ENCODE measurements at regions not wholly inside any gene's neighbourhood (a gene's known extent, or its start where the extent isn't known, plus 50 kb on each side); places are given as distances from the start of the nearest gene placed in this dataset.

GRCh38 chr6:163764565-163764964 is 350.0 kb downstream of the QKI start:
- peaks cover 13% of the 10 kb centered on the region for H3K27me3 Mint-ChIP-seq (ENCODE audit: insufficient read depth, unreplicated experiment)
- TF ChIP-seq CTCF (IDR thresholded peaks at IDR 0.05; ENCODE audit: insufficient read depth in 1 of 2, low read depth in 1 of 2, low read length in 1 of 2, severe bottlenecking in 1 of 2, unreplicated experiment in 1 of 2), result no peak
- POLR2A ChIA-PET, result no interaction called here
- H3K4me1 Mint-ChIP-seq (ENCODE audit: low read depth, unreplicated experiment), result no peaks in the 10 kb centered on the region
- Histone ChIP-seq H3K4me1 (no peaks in the 10 kb centered on the region), H3K4me3 (ENCODE audit: low read depth, low read length) (no peak overlapping the region), H3K9me3 (no peaks in the 10 kb centered on the region), H3K27me3 (replicated peaks; ENCODE audit: control insufficient read depth, insufficient read depth, low read length) (no peaks in the 10 kb centered on the region), H3K36me3 (ENCODE audit: control insufficient read depth, insufficient read depth, low read length) (no peaks in the 10 kb centered on the region)
- H3K36me3 Mint-ChIP-seq (ENCODE audit: insufficient read depth, unreplicated experiment), result no peaks in the 10 kb centered on the region
- H3K9me3 Mint-ChIP-seq (ENCODE audit: unreplicated experiment), result no peaks in the 10 kb centered on the region
- intact Hi-C loops (cut with micrococcal nuclease; ENCODE audit: unreplicated experiment), result no loop called here
- CTCF ChIA-PET, result no interaction called here
- no peak overlapping the region for H3K4me3 Mint-ChIP-seq (ENCODE audit: unreplicated experiment)
- no peak for DNase-seq
- no TSS peak for BruUV-seq (replicated peaks)
- H3K27ac Mint-ChIP-seq (ENCODE audit: unreplicated experiment), result no peak overlapping the region

- intact Hi-C loops (cut with micrococcal nuclease; ENCODE audit: unreplicated experiment), result no loop called here
- TF ChIP-seq CTCF (IDR thresholded peaks at IDR 0.05; ENCODE audit: insufficient read depth in 1 of 2, low read depth in 1 of 2, low read length in 1 of 2, severe bottlenecking in 1 of 2, unreplicated experiment in 1 of 2), result no peak
- Mint-ChIP-seq H3K4me3 (ENCODE audit: unreplicated experiment) (no peak overlapping the region), H3K36me3 (ENCODE audit: insufficient read depth, unreplicated experiment) (no peaks in the 10 kb centered on the region), H3K4me1 (ENCODE audit: low read depth, unreplicated experiment) (no peaks in the 10 kb centered on the region), H3K27me3 (ENCODE audit: insufficient read depth, unreplicated experiment) (peaks cover 15% of the 10 kb centered on the region), H3K27ac (ENCODE audit: unreplicated experiment) (no peak overlapping the region), H3K9me3 (ENCODE audit: unreplicated experiment) (peaks cover 10% of the 10 kb centered on the region)
- POLR2A ChIA-PET, result no interaction called here
- no peaks in the 10 kb centered on the region for H3K27me3 ChIP-seq (replicated peaks; ENCODE audit: control insufficient read depth, insufficient read depth, low read length)
- no peak overlapping the region for H3K4me3 ChIP-seq (ENCODE audit: low read depth, low read length)
- no peaks in the 10 kb centered on the region for H3K36me3 ChIP-seq (ENCODE audit: control insufficient read depth, insufficient read depth, low read length)
- no peaks in the 10 kb centered on the region for H3K9me3 ChIP-seq
- no peak for DNase-seq
- no TSS peak for BruUV-seq (replicated peaks)
- CTCF ChIA-PET, result no interaction called here
- no peaks in the 10 kb centered on the region for H3K4me1 ChIP-seq
Measured at GRCh38 chr6:163761481-163761880, 347.0 kb downstream of the QKI start.

- H3K9me3 ChIP-seq, result no peaks in the 10 kb centered on the region
- BruUV-seq (replicated peaks), result no TSS peak
- no peak overlapping the region for H3K4me3 ChIP-seq (ENCODE audit: low read depth, low read length)
- DNase-seq, result no peak
- H3K4me3 Mint-ChIP-seq (ENCODE audit: unreplicated experiment), result no peak overlapping the region
- no peaks in the 10 kb centered on the region for H3K36me3 Mint-ChIP-seq (ENCODE audit: insufficient read depth, unreplicated experiment)
- H3K4me1 Mint-ChIP-seq (ENCODE audit: low read depth, unreplicated experiment), result no peaks in the 10 kb centered on the region
- TF ChIP-seq CTCF (IDR thresholded peaks at IDR 0.05; ENCODE audit: insufficient read depth in 1 of 2, low read depth in 1 of 2, low read length in 1 of 2, severe bottlenecking in 1 of 2, unreplicated experiment in 1 of 2), result no peak
- H3K27me3 Mint-ChIP-seq (ENCODE audit: insufficient read depth, unreplicated experiment), result peaks cover 15% of the 10 kb centered on the region
- no peaks in the 10 kb centered on the region for H3K27me3 ChIP-seq (replicated peaks; ENCODE audit: control insufficient read depth, insufficient read depth, low read length)
- ChIA-PET CTCF (no interaction called here), POLR2A (no interaction called here)
- H3K4me1 ChIP-seq, result no peaks in the 10 kb centered on the region
- H3K9me3 Mint-ChIP-seq (ENCODE audit: unreplicated experiment), result peaks cover 14% of the 10 kb centered on the region
- intact Hi-C loops (cut with micrococcal nuclease; ENCODE audit: unreplicated experiment), result no loop called here
- no peaks in the 10 kb centered on the region for H3K36me3 ChIP-seq (ENCODE audit: control insufficient read depth, insufficient read depth, low read length)
- H3K27ac Mint-ChIP-seq (ENCODE audit: unreplicated experiment), result no peak overlapping the region
Measured at GRCh38 chr6:163760860-163761259, 346.3 kb downstream of the QKI start.

Measured in Caco-2 (cell line).